Fibroblast of villous mesenchyme (primary cell): ENCODE measurements at regions not wholly inside any gene's neighbourhood (a gene's known extent, or its start where the extent isn't known, plus 50 kb on each side); places are given as distances from the start of the nearest gene placed in this dataset.

Experiments used
- DNase-seq: peaks from one replicate; pipeline ENCODE4 v3.0.0-alpha.2; 2010; ENCODE audit warnings: low read depth
- H3K4me3 ChIP-seq: 2 replicates; pipeline ENCODE4 v1.5.1; 2011; ENCODE audit warnings: low read depth, mild to moderate bottlenecking, low read length
- TF ChIP-seq, protein P1 (sequence below): IDR thresholded peaks from 2 replicates; pipeline ENCODE4 v1.5.1; 2012; ENCODE audit warnings: low read depth, mild to moderate bottlenecking, low read length; ENCODE audit not compliant: insufficient read depth

DNA sequence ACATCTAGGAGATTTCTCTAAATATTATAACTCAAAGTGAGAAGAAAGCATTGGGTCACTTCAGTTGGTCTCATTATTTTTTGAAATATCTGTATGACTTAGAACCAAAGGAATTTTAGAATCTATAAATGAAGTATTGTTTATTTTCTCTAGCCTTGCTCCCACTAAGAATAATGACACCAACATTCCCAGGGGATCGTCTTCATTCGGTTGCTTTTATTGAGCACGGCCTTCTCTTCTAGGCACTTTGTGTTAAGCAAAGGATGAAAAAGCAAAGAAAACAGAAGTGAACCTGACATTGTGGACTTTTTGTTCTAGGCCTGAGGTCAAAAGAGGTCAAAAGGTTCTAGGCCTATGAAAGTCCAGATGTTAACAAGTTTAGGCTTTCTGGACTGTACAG lies 231.9 kb downstream of the GALR1 start:
- DNase-seq = no peak
- TF ChIP-seq, protein P1, sequence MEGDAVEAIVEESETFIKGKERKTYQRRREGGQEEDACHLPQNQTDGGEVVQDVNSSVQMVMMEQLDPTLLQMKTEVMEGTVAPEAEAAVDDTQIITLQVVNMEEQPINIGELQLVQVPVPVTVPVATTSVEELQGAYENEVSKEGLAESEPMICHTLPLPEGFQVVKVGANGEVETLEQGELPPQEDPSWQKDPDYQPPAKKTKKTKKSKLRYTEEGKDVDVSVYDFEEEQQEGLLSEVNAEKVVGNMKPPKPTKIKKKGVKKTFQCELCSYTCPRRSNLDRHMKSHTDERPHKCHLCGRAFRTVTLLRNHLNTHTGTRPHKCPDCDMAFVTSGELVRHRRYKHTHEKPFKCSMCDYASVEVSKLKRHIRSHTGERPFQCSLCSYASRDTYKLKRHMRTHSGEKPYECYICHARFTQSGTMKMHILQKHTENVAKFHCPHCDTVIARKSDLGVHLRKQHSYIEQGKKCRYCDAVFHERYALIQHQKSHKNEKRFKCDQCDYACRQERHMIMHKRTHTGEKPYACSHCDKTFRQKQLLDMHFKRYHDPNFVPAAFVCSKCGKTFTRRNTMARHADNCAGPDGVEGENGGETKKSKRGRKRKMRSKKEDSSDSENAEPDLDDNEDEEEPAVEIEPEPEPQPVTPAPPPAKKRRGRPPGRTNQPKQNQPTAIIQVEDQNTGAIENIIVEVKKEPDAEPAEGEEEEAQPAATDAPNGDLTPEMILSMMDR = no peak
- no peak overlapping the region for H3K4me3 ChIP-seq

DNA sequence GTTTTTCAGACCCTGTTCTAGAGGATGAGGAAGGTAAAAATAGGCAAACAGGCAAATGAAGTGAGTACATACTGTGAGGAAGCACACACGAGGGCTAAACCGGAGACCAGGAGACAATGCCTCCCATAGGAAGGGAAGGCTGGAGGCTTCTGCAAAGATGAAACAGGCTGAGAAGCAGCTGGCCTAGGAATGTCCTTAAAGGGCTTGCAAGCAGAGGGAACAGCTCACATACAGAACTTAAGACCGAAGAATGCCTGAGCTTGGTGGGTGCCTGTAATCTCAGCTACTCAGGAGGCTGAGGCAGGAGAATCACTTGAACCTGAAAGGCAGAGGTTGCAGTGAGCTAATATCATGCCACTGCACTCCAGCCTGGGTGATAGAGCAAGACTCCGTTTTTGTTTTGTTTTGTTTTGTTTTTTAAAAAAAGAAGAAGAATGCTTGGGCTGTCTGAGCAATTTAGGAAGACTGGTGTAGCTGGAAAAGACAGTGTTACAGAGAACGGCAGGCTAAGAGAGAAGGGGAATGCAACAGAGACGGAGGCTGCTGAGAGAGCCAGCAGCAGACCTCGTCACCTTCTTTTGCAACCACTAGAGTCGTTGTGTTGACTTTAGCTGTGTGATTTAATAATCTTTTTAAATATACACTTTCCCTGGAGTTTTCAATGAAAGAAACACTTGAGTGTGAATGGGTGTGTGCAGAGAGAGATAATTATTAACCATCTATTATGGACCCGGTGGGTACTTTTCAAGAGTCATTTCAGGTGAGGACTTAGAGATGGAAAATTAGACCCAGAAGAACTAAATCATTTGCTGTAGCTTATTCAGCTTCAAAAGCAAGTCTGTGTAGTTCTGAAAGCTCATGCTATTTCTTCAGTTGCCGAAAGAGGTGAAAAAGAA lies 232.8 kb downstream of the GALR1 start:
- TF ChIP-seq, protein P1 = no peak
- H3K4me3 ChIP-seq = no peak overlapping the region
- no peak for DNase-seq

DNA sequence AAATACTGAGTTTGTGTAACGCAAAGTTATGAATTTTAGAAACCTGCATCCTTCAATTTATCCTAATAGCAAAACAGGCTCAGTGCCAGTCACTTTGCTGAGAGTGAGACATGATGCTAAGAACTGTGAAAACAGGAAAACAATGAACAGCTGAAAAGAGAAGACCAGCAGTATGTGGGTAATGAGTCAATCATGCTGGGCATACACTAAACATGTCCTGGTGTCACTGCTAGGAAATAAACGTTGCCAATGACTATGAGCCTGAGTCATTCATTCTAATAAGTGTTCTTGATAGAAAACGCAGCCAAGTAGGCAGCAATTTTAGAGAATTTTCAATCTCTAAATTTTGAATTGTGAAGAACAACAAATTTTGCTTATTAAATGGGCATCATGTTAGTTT lies 237.3 kb downstream of the GALR1 start:
- TF ChIP-seq, protein P1 = no peak
- no peak overlapping the region for H3K4me3 ChIP-seq
- no peak for DNase-seq

DNA sequence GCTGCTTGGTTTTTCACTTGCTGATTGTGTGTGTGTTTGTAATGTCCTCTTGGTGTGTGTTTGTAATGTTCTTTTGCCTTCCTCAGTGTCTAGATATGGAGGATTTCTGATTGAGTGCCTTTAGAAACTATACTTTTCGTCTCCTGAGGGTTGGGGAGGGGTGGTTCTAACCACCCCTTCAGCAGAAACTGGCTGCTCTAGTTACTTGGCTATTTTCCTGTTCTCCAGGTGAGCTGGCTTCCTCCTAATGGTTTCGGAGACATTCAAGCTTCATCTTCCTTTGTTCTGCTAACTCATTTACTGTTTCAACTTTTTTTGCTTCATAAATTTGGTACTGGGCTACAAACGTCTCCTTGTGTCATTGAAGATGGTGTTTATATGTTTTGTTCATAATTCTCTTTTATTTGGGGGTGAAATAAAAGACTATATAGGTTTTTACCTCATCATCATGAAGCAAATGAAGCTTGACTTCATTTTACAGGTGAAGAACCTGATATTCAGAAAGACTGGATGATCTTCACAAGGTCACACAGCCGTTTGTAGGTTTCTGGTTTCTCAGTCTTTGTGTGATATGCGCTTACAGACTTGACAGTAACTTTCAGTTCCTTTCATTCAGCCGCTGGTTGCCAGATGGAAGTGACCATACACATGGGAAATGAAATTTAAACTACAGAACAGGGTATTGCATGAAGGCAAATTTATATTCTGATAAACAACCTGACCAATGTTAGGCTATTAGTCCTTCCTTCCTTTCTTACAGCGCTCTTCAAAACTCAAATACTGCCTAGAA lies 238.5 kb downstream of the GALR1 start:
- H3K4me3 ChIP-seq = no peak overlapping the region
- no peak for DNase-seq
- TF ChIP-seq, protein P1 = no peak

DNA sequence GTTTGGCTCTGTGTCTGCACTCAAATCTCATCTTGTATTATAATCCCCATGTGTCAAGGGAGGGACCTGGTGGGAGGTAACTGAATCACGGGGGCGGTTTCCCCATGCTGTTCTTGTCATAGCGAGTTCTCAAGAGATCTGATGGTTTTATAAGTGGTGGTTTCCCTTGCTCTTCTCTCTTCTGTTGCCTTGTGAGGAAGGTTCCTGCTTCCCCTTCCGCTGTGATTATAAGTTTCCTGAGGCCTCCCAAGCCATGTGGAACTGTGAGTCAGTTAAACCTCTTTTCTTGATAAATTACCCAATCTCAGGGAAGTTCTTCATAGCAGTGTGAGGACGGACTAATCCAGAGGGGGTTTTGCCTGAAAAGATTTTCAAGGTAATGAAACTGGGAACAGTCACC lies 245.4 kb downstream of the GALR1 start:
- TF ChIP-seq, protein P1 = no peak
- no peak overlapping the region for H3K4me3 ChIP-seq
- DNase-seq = no peak

DNA sequence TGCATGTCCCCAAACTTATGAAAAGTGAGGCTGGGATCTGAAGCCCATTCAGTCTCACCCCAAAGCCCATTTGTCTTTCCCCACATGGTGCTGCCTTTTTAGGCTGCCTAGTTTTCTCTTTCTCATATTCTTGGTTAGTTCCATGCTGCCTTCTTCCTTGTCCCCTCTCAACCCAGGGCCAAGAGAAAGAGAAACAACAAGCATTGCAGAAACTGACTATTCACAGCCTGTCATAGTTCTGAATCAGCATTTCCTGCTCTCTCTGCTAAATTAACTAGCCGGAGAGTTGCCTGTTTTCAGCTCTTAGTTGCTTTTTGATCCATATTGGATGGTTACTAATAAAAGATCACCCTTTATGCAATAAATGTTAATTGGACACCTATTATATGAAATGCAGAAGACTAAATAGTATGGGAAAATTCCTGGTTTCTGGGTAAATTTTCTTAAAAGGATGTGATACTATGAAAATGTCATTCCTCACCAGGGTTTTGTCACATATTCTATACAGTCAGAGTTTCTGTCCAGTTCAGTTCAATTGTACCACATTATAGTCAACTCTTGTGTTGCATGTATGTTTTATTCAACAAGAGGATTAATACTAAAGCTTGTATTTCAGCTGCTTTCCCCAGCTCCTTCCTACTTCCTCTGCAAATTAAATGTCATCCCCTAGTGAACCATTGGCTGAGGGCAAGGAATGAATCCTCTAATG lies 246.5 kb downstream of the GALR1 start:
- no peak overlapping the region for H3K4me3 ChIP-seq
- TF ChIP-seq, protein P1 = no peak
- no peak for DNase-seq
